Smooth muscle cell (in vitro differentiated cells): ENCODE measurements at regions not wholly inside any gene's neighbourhood (a gene's known extent, or its start where the extent isn't known, plus 50 kb on each side); places are given as distances from the start of the nearest gene placed in this dataset.

Source experiments
- DNase-seq: peaks from one replicate; lab custom pipeline; 2025; ENCODE audit not compliant: unreplicated experiment; lab: John Stamatoyannopoulos, UW
- H2AFZ ChIP-seq: fragments of 200-600 bp; sonication (generic); 2 replicates; pipeline ENCODE4 v1.6.0; 2016; ENCODE audit warnings: antibody characterized with exemption, low read depth, mild to moderate bottlenecking
- H3F3A ChIP-seq: fragments of 200-600 bp; sonication (generic); 2 replicates; pipeline ENCODE4 v1.6.0; 2017; ENCODE audit warnings: antibody characterized with exemption, low read depth
- H3K27ac ChIP-seq: fragments of 200-600 bp; sonication (generic); 2 replicates; pipeline ENCODE4 v1.5.1; 2016; ENCODE audit warnings: low read depth, mild to moderate bottlenecking
- H3K27me3 ChIP-seq: fragments of 200-600 bp; sonication (generic); 2 replicates; pipeline ENCODE4 v1.6.1; 2016; ENCODE audit warnings: low read depth, mild to moderate bottlenecking
- H3K36me3 ChIP-seq: fragments of 200-600 bp; sonication (generic); 2 replicates; pipeline ENCODE4 v1.5.1; 2016; ENCODE audit warnings: low read depth
- H3K4me1 ChIP-seq: fragments of 200-600 bp; sonication (generic); 2 replicates; pipeline ENCODE4 v1.5.1; 2016; ENCODE audit warnings: low read depth
- H3K4me2 ChIP-seq: fragments of 200-600 bp; sonication (generic); 2 replicates; pipeline ENCODE4 v1.6.0; 2016; ENCODE audit warnings: mild to moderate bottlenecking
- H3K4me3 ChIP-seq: fragments of 200-600 bp; sonication (generic); 2 replicates; pipeline ENCODE4 v1.5.1; 2016; ENCODE audit warnings: mild to moderate bottlenecking
- H3K79me2 ChIP-seq: fragments of 200-600 bp; sonication (generic); 2 replicates; pipeline ENCODE4 v1.6.0; 2016; ENCODE audit warnings: low read depth, mild to moderate bottlenecking
- H3K9ac ChIP-seq: fragments of 200-600 bp; sonication (generic); 2 replicates; pipeline ENCODE4 v1.6.0; 2016; ENCODE audit warnings: low read depth
- H3K9me3 ChIP-seq: fragments of 200-600 bp; sonication (generic); replicated peaks from 2 replicates; pipeline ENCODE4 v1.5.1; 2016; ENCODE audit warnings: low read depth
- H4K20me1 ChIP-seq: fragments of 200-600 bp; sonication (generic); 2 replicates; pipeline ENCODE4 v1.6.0; 2016; ENCODE audit warnings: low read depth
- CTCF ChIP-seq: fragments of 200-600 bp; sonication (generic); IDR thresholded peaks from 2 replicates; pipeline ENCODE4 v1.5.1; 2017; ENCODE audit warnings: borderline replicate concordance, mild to moderate bottlenecking, antibody characterized with exemption; ENCODE audit not compliant: insufficient read depth, poor library complexity, severe bottlenecking
- WGBS: methylation state at CpG from one replicate; pipeline ENCODE4 v1.1.7; 2016; ENCODE audit warnings: low lambda C conversion rate; 5-methylcytosine and 5-hydroxymethylcytosine counted together

- Histone ChIP-seq H3K9me3 (no peaks in the 10 kb centered on the region), H3K27me3 (no peaks in the 10 kb centered on the region), H3K27ac (no peak overlapping the region), H3K4me3 (no peak overlapping the region), H2AFZ (no peak overlapping the region), H4K20me1 (no peaks in the 10 kb centered on the region), H3K79me2 (no peaks in the 10 kb centered on the region), H3K36me3 (no peaks in the 10 kb centered on the region), H3F3A (no peaks in the 10 kb centered on the region), H3K9ac (no peak overlapping the region), H3K4me1 (no peaks in the 10 kb centered on the region), H3K4me2 (no peak overlapping the region)
- WGBS, result 61% methylated on average over 5 of the region's 5 CpGs
- no peak for DNase-seq
- no peak for TF ChIP-seq CTCF
These were observed 88.0 kb upstream of the PBX1 start for GRCh38 chr1:164470996-164471395.

- Histone ChIP-seq H3K27ac (no peak overlapping the region), H3K9ac (no peak overlapping the region), H4K20me1 (no peaks in the 10 kb centered on the region), H3K36me3 (no peaks in the 10 kb centered on the region), H3K4me2 (no peak overlapping the region), H3K9me3 (no peaks in the 10 kb centered on the region), H3K79me2 (no peaks in the 10 kb centered on the region), H3K4me1 (no peaks in the 10 kb centered on the region), H3K4me3 (no peak overlapping the region), H3F3A (no peaks in the 10 kb centered on the region), H2AFZ (no peak overlapping the region), H3K27me3 (no peaks in the 10 kb centered on the region)
- no peak for TF ChIP-seq CTCF
- DNase-seq, result no peak
- 44% methylated on average over 1 of the region's 1 CpG for WGBS
These were observed 86.1 kb upstream of the PBX1 start for GRCh38 chr1:164472841-164473240.

- WGBS, result 79% methylated on average over 3 of the region's 3 CpGs
These were observed 85.4 kb upstream of the PBX1 start for GRCh38 chr1:164473544-164473943.

More at GRCh38 chr1:164473544-164473943, 85.4 kb upstream of the PBX1 start:
- Histone ChIP-seq H3F3A (no peaks in the 10 kb centered on the region), H3K4me3 (no peak overlapping the region), H3K9me3 (no peaks in the 10 kb centered on the region), H3K27ac (no peak overlapping the region), H4K20me1 (no peaks in the 10 kb centered on the region), H3K79me2 (no peaks in the 10 kb centered on the region), H2AFZ (no peak overlapping the region), H3K4me2 (no peak overlapping the region), H3K4me1 (no peaks in the 10 kb centered on the region), H3K9ac (no peak overlapping the region), H3K27me3 (no peaks in the 10 kb centered on the region), H3K36me3 (no peaks in the 10 kb centered on the region)
- TF ChIP-seq CTCF, result no peak
- no peak for DNase-seq
